NCI-H526 treated with DMSO at 0.1 percent for 48 hours (cell line): ENCODE measurements at regions not wholly inside any gene's neighbourhood (a gene's known extent, or its start where the extent isn't known, plus 50 kb on each side); places are given as distances from the start of the nearest gene placed in this dataset.

Source experiments
- DNase-seq: peaks from one replicate; lab custom pipeline; 2025; lab: John Stamatoyannopoulos, UW

GRCh38 chr11:28606930-28607329 lies 498.7 kb downstream of the METTL15 start:
- DNase-seq = no peak

- no peak for DNase-seq
Observed at GRCh38 chr11:28599656-28600055, 491.5 kb downstream of the METTL15 start.

GRCh38 chr11:28598531-28598930 lies 490.3 kb downstream of the METTL15 start:
- DNase-seq = no peak

GRCh38 chr11:28596816-28597215 lies 488.6 kb downstream of the METTL15 start:
- no peak for DNase-seq

- no peak for DNase-seq
Observed at GRCh38 chr11:28592141-28592540, 484.0 kb downstream of the METTL15 start.

GRCh38 chr11:28584992-28585391 lies 476.8 kb downstream of the METTL15 start:
- DNase-seq = no peak

GRCh38 chr11:28582506-28582905 lies 474.3 kb downstream of the METTL15 start:
- no peak for DNase-seq

GRCh38 chr11:28581286-28582242 lies 473.4 kb downstream of the METTL15 start:
- no peak for DNase-seq

GRCh38 chr11:28571371-28571770 lies 463.2 kb downstream of the METTL15 start:
- DNase-seq = no peak

- DNase-seq = no peak
Observed at GRCh38 chr11:28569106-28569505, 460.9 kb downstream of the METTL15 start.

GRCh38 chr11:28566339-28567089 lies 458.3 kb downstream of the METTL15 start:
- no peak for DNase-seq

- no peak for DNase-seq
Observed at GRCh38 chr11:28559492-28559891, 451.3 kb downstream of the METTL15 start.

GRCh38 chr11:28547321-28547741 lies 439.1 kb downstream of the METTL15 start:
- DNase-seq = no peak

- no peak for DNase-seq
Observed at GRCh38 chr11:28545536-28545935, 437.3 kb downstream of the METTL15 start.

GRCh38 chr11:28542561-28542960 lies 434.4 kb downstream of the METTL15 start:
- DNase-seq = no peak

GRCh38 chr11:28539239-28540030 lies 431.2 kb downstream of the METTL15 start:
- DNase-seq = no peak

- DNase-seq = no peak
Observed at GRCh38 chr11:28537822-28538221, 429.6 kb downstream of the METTL15 start.

GRCh38 chr11:28536504-28537267 lies 428.5 kb downstream of the METTL15 start:
- no peak for DNase-seq

GRCh38 chr11:28535677-28536076 lies 427.5 kb downstream of the METTL15 start:
- no peak for DNase-seq

- DNase-seq = peak; percentile 45
Observed at GRCh38 chr11:28529540-28530410, 421.6 kb downstream of the METTL15 start.
